Muscle of leg (tissue), 3 donors: ENCODE measurements at regions not wholly inside any gene's neighbourhood (a gene's known extent, or its start where the extent isn't known, plus 50 kb on each side); places are given as distances from the start of the nearest gene placed in this dataset.
"Not testable (repeated sequence)": the region's sequence is repeated elsewhere in the genome, so short reads cannot be mapped to it uniquely, and the experiment has no call there.

Experiments
- DNase-seq: peaks from one replicate; pipeline ENCODE4 v3.0.0; 2013
- H3K27ac ChIP-seq: one replicate; pipeline ENCODE4 v1.5.1; 2013; ENCODE audit warnings: mild to moderate bottlenecking, low read length, control low read depth
- H3K27me3 ChIP-seq: one replicate; pipeline ENCODE4 v1.6.1; 2013; ENCODE audit warnings: low read length; ENCODE audit not compliant: control insufficient read depth, insufficient read depth
- H3K36me3 ChIP-seq: one replicate; pipeline ENCODE4 v1.6.1; 2013; ENCODE audit warnings: low read length; ENCODE audit not compliant: control insufficient read depth, insufficient read depth
- H3K4me1 ChIP-seq: one replicate; pipeline ENCODE4 v1.6.1; 2013; ENCODE audit warnings: low read length; ENCODE audit not compliant: control insufficient read depth, insufficient read depth
- H3K4me3 ChIP-seq: one replicate; pipeline ENCODE4 v1.5.1; 2013; ENCODE audit warnings: low read length, control low read depth
- H3K9me3 ChIP-seq: replicated peaks from 2 replicates; pipeline ENCODE4 v1.6.1; 2013; ENCODE audit warnings: low read depth, low read length; ENCODE audit not compliant: control insufficient read depth
- WGBS: methylation state at CpG from one replicate; pipeline ENCODE4 v1.1.5; 2013; ENCODE audit warnings: missing lambda C conversion rate; ENCODE audit not compliant: insufficient coverage; 5-methylcytosine and 5-hydroxymethylcytosine counted together

DNA sequence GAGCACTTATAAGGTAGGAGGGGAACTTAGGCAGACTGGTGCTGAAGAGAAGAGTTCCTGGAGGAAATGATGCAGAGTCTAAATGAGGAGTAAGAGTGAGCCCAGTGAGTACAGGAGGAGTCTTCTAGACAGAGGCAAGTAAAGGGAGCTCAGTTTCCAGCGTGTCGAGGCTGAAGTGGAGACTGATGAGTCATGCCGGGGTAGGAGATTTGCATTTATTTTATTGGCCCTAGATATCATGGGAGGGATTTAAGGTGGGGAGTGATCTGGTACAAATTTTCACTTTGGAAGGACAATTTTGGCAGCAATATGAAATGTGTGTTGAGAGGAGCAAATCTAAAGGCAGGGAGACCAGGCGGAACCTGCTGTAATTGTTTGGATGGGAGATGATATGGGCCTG, 157.5 kb downstream of the TTC8 start:
- H3K27me3 ChIP-seq, result no peaks in the 10 kb centered on the region
- peaks cover 5% of the 10 kb centered on the region for H3K4me1 ChIP-seq
- 88% methylated on average over 4 of the region's 4 CpGs for WGBS
- H3K36me3 ChIP-seq, result no peaks in the 10 kb centered on the region
- no peak overlapping the region for H3K4me3 ChIP-seq
- no peak overlapping the region for H3K27ac ChIP-seq
- no peak for DNase-seq
- no peaks in the 10 kb centered on the region for H3K9me3 ChIP-seq

- Histone ChIP-seq H3K27ac (no peak overlapping the region), H3K9me3 (peaks cover 2% of the 10 kb centered on the region), H3K36me3 (no peaks in the 10 kb centered on the region), H3K4me1 (peaks cover 5% of the 10 kb centered on the region), H3K27me3 (no peaks in the 10 kb centered on the region), H3K4me3 (no peak overlapping the region)
- DNase-seq, result no peak
- WGBS, result 81% methylated on average over 2 of the region's 4 CpGs
Measured at GRCh38 chr14:88983755-88984154, 159.3 kb downstream of the TTC8 start.

DNA sequence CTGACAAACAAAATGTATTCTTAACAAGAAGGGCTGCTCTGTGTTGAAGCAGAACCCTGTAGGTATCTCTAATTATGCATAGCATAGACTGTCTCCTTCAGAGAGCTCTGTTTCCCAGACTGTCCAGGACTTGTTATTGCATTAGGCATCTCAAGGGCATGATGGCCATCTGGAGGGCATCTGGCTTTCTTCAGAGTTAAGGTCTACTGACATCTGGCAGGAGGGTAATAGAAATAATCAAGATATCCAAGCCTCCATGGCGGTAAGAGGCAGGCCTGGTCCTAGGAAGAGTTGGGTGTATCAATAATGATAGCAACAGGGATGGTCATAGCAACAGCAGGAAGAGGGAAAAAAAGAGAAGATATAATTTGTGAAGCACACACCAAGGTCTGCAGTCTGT, 161.2 kb downstream of the TTC8 start:
- no peak overlapping the region for H3K27ac ChIP-seq
- WGBS, result 86% methylated on average over 1 of the region's 1 CpG
- H3K4me1 ChIP-seq, result peaks cover 5% of the 10 kb centered on the region
- no peak for DNase-seq
- no peaks in the 10 kb centered on the region for H3K27me3 ChIP-seq
- H3K9me3 ChIP-seq, result peaks cover 2% of the 10 kb centered on the region
- H3K4me3 ChIP-seq, result no peak overlapping the region
- H3K36me3 ChIP-seq, result no peaks in the 10 kb centered on the region

- Histone ChIP-seq H3K9me3 (peaks cover 2% of the 10 kb centered on the region), H3K4me3 (no peak overlapping the region), H3K27ac (no peak overlapping the region), H3K4me1 (peaks cover 5% of the 10 kb centered on the region), H3K27me3 (no peaks in the 10 kb centered on the region), H3K36me3 (no peaks in the 10 kb centered on the region)
- DNase-seq, result peak; percentile 10
- 44% methylated on average over 7 of the region's 11 CpGs for WGBS
Measured at GRCh38 chr14:88986146-88986841, 161.8 kb downstream of the TTC8 start.

DNA sequence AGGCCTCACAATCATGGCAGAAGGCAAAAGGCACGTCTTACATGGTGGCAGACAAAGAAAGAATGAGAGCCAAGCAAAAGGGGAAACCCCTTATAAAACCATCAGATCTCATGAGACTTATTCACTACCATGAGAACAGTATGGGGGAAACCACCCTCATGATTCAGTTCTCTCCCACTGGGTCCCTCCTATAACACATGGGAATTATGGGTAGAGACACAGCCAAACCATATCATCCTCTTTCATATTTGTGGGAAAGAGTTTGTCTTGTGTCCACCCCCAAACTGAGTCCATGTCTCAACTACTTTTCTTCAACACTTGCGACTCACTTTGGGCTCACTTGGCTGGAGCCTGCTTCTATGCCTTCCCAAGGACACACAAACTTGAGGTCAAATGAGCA, 162.5 kb downstream of the TTC8 start:
- H3K4me3 ChIP-seq, H3K27me3 ChIP-seq, H3K4me1 ChIP-seq, H3K27ac ChIP-seq, DNase-seq, H3K9me3 ChIP-seq, H3K36me3 ChIP-seq: not testable (repeated sequence)
- WGBS, result no CpG with 5 or more reads among the region's 2 CpGs

- Histone ChIP-seq H3K27ac (no peak overlapping the region), H3K36me3 (no peaks in the 10 kb centered on the region), H3K9me3 (peaks cover 2% of the 10 kb centered on the region), H3K4me3 (no peak overlapping the region), H3K4me1 (peaks cover 5% of the 10 kb centered on the region), H3K27me3 (no peaks in the 10 kb centered on the region)
- no peak for DNase-seq
- WGBS, result no CpG with 5 or more reads among the region's 2 CpGs
Measured at GRCh38 chr14:88987516-88987915, 163.1 kb downstream of the TTC8 start.

- Histone ChIP-seq H3K27ac (no peak overlapping the region), H3K36me3 (no peaks in the 10 kb centered on the region), H3K27me3 (no peaks in the 10 kb centered on the region), H3K9me3 (peaks cover 2% of the 10 kb centered on the region), H3K4me1 (peaks cover 5% of the 10 kb centered on the region), H3K4me3 (no peak overlapping the region)
- WGBS, result 93% methylated on average over 1 of the region's 1 CpG
- no peak for DNase-seq
Measured at GRCh38 chr14:88989911-88990310, 165.5 kb downstream of the TTC8 start.

DNA sequence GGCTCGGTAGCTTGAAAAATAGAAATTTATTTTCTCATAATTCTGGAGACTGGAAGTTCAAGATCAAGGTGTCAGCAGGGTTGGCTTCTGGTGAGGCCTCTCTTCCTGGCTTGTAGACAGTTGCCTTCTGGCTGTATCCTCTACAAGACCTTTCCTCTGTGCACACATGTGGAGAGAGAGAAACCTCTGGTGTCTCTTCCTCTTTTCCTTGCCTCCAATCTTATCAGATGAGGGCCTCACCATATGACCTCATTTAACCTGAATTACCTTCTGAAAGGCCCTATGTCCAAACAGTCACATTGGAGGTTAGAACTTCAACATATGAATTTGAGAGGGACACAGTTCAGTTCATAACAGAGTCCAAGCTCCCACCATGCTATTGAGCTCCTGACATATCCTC, 166.4 kb downstream of the TTC8 start:
- H3K36me3 ChIP-seq, result no peaks in the 10 kb centered on the region
- H3K4me1 ChIP-seq, result peaks cover 5% of the 10 kb centered on the region
- H3K9me3 ChIP-seq, result peaks cover 2% of the 10 kb centered on the region
- no CpG with 5 or more reads among the region's 1 CpG for WGBS
- no peak overlapping the region for H3K27ac ChIP-seq
- no peak overlapping the region for H3K4me3 ChIP-seq
- no peaks in the 10 kb centered on the region for H3K27me3 ChIP-seq
- DNase-seq, result no peak

GRCh38 chr14:88992011-88992410, 167.6 kb downstream of the TTC8 start:
- WGBS, result no CpG with 5 or more reads among the region's 3 CpGs
- H3K27ac ChIP-seq, result no peak overlapping the region
- DNase-seq, result no peak

GRCh38 chr14:88993946-88994345, 169.5 kb downstream of the TTC8 start:
- Histone ChIP-seq H3K27me3 (no peaks in the 10 kb centered on the region), H3K4me3 (no peak overlapping the region), H3K4me1 (no peaks in the 10 kb centered on the region), H3K27ac (no peak overlapping the region), H3K9me3 (no peaks in the 10 kb centered on the region), H3K36me3 (no peaks in the 10 kb centered on the region)
- WGBS, result no CpG with 5 or more reads among the region's 2 CpGs
- no peak for DNase-seq

More at GRCh38 chr14:88992011-88992410, 167.6 kb downstream of the TTC8 start:
- no peaks in the 10 kb centered on the region for H3K4me1 ChIP-seq
- no peaks in the 10 kb centered on the region for H3K36me3 ChIP-seq
- no peaks in the 10 kb centered on the region for H3K27me3 ChIP-seq
- no peak overlapping the region for H3K4me3 ChIP-seq
- H3K9me3 ChIP-seq, result peaks cover 2% of the 10 kb centered on the region
